Fibroblast of lung (primary cell): ENCODE measurements at regions not wholly inside any gene's neighbourhood (a gene's known extent, or its start where the extent isn't known, plus 50 kb on each side); places are given as distances from the start of the nearest gene placed in this dataset.
"Not testable (repeated sequence)": the region's sequence is repeated elsewhere in the genome, so short reads cannot be mapped to it uniquely, and the experiment has no call there.

ENCODE experiments used
- DNase-seq, 2 donors: peaks; one replicate each; pipeline versions ENCODE4 v3.0.0 to v3.0.0-alpha.2; 2010; ENCODE audit warnings: low read depth in 2 of 2
- H2AFZ ChIP-seq: 2 replicates; pipeline ENCODE4 v1.5.1; 2012; ENCODE audit warnings: low read length, control low read depth, inconsistent platforms
- H3K27ac ChIP-seq: 2 replicates; pipeline ENCODE4 v1.5.1; 2011; ENCODE audit warnings: low read length, control low read depth; ENCODE audit not compliant: insufficient read depth
- H3K27me3 ChIP-seq: 2 replicates; pipeline ENCODE4 v1.5.1; 2011; ENCODE audit warnings: mild to moderate bottlenecking, low read length; ENCODE audit not compliant: control insufficient read depth, insufficient read depth
- H3K36me3 ChIP-seq: 2 replicates; pipeline ENCODE4 v1.5.1; 2011; ENCODE audit warnings: low read length; ENCODE audit not compliant: control insufficient read depth, insufficient read depth
- H3K4me1 ChIP-seq: 2 replicates; pipeline ENCODE4 v1.5.1; 2011; ENCODE audit warnings: low read length; ENCODE audit not compliant: control insufficient read depth, insufficient read depth; ENCODE audit errors: extremely low read depth
- H3K4me2 ChIP-seq: 2 replicates; pipeline ENCODE4 v1.5.1; 2011; ENCODE audit warnings: low read length, control low read depth; ENCODE audit not compliant: insufficient read depth; ENCODE audit errors: extremely low read depth
- H3K4me3 ChIP-seq, 4 experiments: fragments of 200-600 bp in 1 of 4; sonication (generic) in 1 of 4; replicated peaks in 1 of 4; 2 replicates each; pipeline ENCODE4 v1.5.1; 2011 to 2016; ENCODE audit warnings: low read length in 4 of 4, low read depth in 3 of 4, mild to moderate bottlenecking in 3 of 4, control low read depth in 2 of 4, inconsistent platforms in 1 of 4, mixed read lengths in 1 of 4; ENCODE audit not compliant: insufficient read depth in 1 of 4; ENCODE audit errors: control extremely low read depth in 1 of 4
- H3K79me2 ChIP-seq: 2 replicates; pipeline ENCODE4 v1.5.1; 2012; ENCODE audit warnings: mild to moderate bottlenecking, low read length, inconsistent platforms; ENCODE audit not compliant: control insufficient read depth, insufficient read depth
- H3K9ac ChIP-seq: 2 replicates; pipeline ENCODE4 v1.5.1; 2011; ENCODE audit warnings: mild to moderate bottlenecking, low read length, control low read depth; ENCODE audit not compliant: insufficient read depth
- H3K9me3 ChIP-seq: 2 replicates; pipeline ENCODE4 v1.5.1; 2012; ENCODE audit warnings: low read depth, low read length; ENCODE audit not compliant: control insufficient read depth, insufficient read depth
- H4K20me1 ChIP-seq: 2 replicates; pipeline ENCODE4 v1.5.1; 2011; ENCODE audit warnings: low read length; ENCODE audit not compliant: control insufficient read depth, insufficient read depth; ENCODE audit errors: extremely low read depth
- CTCF ChIP-seq, 2 donors: IDR thresholded peaks in 1 of 2; conservative IDR thresholded peaks in 1 of 2; 1 replicate in 1 of 2; 2 replicates in 1 of 2; pipeline ENCODE4 v1.5.1; 2011 to 2012; ENCODE audit warnings: low read length in 2 of 2, control low read depth in 1 of 2, inconsistent platforms in 1 of 2, low read depth in 1 of 2, mild to moderate bottlenecking in 1 of 2
- EZH2 ChIP-seq: IDR thresholded peaks from 2 replicates; pipeline ENCODE4 v1.5.1; 2012; ENCODE audit warnings: low read length, control low read depth, mild to moderate bottlenecking; ENCODE audit errors: missing control alignments

GRCh38 chr10:34885011-34885410, 69.9 kb upstream of the PARD3 start:
- no peaks in the 10 kb centered on the region for H4K20me1 ChIP-seq
- TF ChIP-seq CTCF (conservative IDR thresholded peaks at IDR 0.05 in 1 of 2, IDR thresholded peaks at IDR 0.05 in 1 of 2; ENCODE audit: low read depth in 1 of 2, low read length in 2 of 2) (no peak), EZH2 (no peak)
- no peak overlapping the region for H3K9ac ChIP-seq
- H3K27ac ChIP-seq, result no peak overlapping the region
- H3K4me2 ChIP-seq, result no peak overlapping the region
- no peaks in the 10 kb centered on the region for H3K9me3 ChIP-seq
- no peak overlapping the region for H3K4me3 ChIP-seq
- H3K36me3 ChIP-seq, result no peaks in the 10 kb centered on the region
- H3K79me2 ChIP-seq, result no peaks in the 10 kb centered on the region
- no peak for DNase-seq
- no peaks in the 10 kb centered on the region for H3K4me1 ChIP-seq
- H3K27me3 ChIP-seq, result peaks cover 3% of the 10 kb centered on the region
- no peak overlapping the region for H2AFZ ChIP-seq

GRCh38 chr10:34884272-34884952, 69.3 kb upstream of the PARD3 start:
- H3K79me2 ChIP-seq, result no peaks in the 10 kb centered on the region
- DNase-seq, result no peak
- H2AFZ ChIP-seq, result no peak overlapping the region
- H3K4me2 ChIP-seq, result no peak overlapping the region
- H3K4me1 ChIP-seq, result no peaks in the 10 kb centered on the region
- H3K4me3 ChIP-seq, result no peak overlapping the region
- no peaks in the 10 kb centered on the region for H4K20me1 ChIP-seq
- TF ChIP-seq CTCF (conservative IDR thresholded peaks at IDR 0.05 in 1 of 2, IDR thresholded peaks at IDR 0.05 in 1 of 2; ENCODE audit: low read depth in 1 of 2, low read length in 2 of 2) (no peak), EZH2 (no peak)
- H3K36me3 ChIP-seq, result no peaks in the 10 kb centered on the region
- H3K9me3 ChIP-seq, result no peaks in the 10 kb centered on the region
- no peak overlapping the region for H3K9ac ChIP-seq
- no peak overlapping the region for H3K27ac ChIP-seq
- H3K27me3 ChIP-seq, result peaks cover 3% of the 10 kb centered on the region

- H4K20me1 ChIP-seq, result no peaks in the 10 kb centered on the region
- TF ChIP-seq CTCF (conservative IDR thresholded peaks at IDR 0.05 in 1 of 2, IDR thresholded peaks at IDR 0.05 in 1 of 2; ENCODE audit: low read depth in 1 of 2, low read length in 2 of 2) (no peak), EZH2 (no peak)
- H3K4me3 ChIP-seq, result no peak overlapping the region
- no peak overlapping the region for H3K27ac ChIP-seq
- no peaks in the 10 kb centered on the region for H3K9me3 ChIP-seq
- no peak overlapping the region for H3K9ac ChIP-seq
- no peak overlapping the region for H3K4me2 ChIP-seq
- DNase-seq, result no peak
- peaks cover 3% of the 10 kb centered on the region for H3K27me3 ChIP-seq
- H2AFZ ChIP-seq, result no peak overlapping the region
- H3K36me3 ChIP-seq, result no peaks in the 10 kb centered on the region
- no peaks in the 10 kb centered on the region for H3K79me2 ChIP-seq
- H3K4me1 ChIP-seq, result no peaks in the 10 kb centered on the region
Measured at GRCh38 chr10:34880817-34881216, 65.7 kb upstream of the PARD3 start.

- H3K27me3 ChIP-seq, H3K79me2 ChIP-seq, H3K4me1 ChIP-seq, H4K20me1 ChIP-seq, H2AFZ ChIP-seq, H3K4me2 ChIP-seq, H3K27ac ChIP-seq, H3K36me3 ChIP-seq, DNase-seq, H3K9ac ChIP-seq, H3K9me3 ChIP-seq, H3K4me3 ChIP-seq: not testable (repeated sequence)
Measured at GRCh38 chr10:34878651-34879050, 63.6 kb upstream of the PARD3 start.
